GM18519 (cell line): ENCODE measurements at regions not wholly inside any gene's neighbourhood (a gene's known extent, or its start where the extent isn't known, plus 50 kb on each side); places are given as distances from the start of the nearest gene placed in this dataset.

ENCODE experiments used
- ATAC-seq: cut with Tn5 transposase; IDR thresholded peaks from one replicate; pipeline ENCODE4 v1.9.1; 2021; ENCODE audit warnings: mild to moderate bottlenecking, moderate library complexity; ENCODE audit not compliant: unreplicated experiment, low FRiP score

DNA sequence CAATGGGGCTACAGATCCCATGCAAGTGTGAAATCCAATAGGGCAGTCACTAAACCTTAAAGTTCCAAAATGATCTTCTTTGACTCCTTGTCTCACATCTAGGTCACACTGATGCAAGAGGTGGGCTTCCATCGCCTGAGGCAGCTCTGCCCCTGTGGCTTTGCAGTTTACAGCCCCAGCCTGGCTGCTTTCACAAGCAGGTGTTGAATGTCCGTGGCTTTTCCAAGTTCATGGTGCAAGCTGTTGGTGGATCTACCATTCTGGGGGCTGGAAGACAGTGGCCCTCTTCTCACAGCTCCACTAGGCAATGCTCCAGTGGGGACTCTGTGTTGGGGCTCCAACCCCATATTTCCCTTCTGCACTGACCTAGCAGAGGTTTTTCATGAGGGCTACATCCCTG lies 68.5 kb upstream of the PRR20G start:
- no peak for ATAC-seq

GRCh38 chr3:127354761-127355160 lies 66.9 kb upstream of the PRR20G start:
- no peak for ATAC-seq

GRCh38 chr3:127352612-127353011 lies 64.8 kb upstream of the PRR20G start:
- no peak for ATAC-seq

DNA sequence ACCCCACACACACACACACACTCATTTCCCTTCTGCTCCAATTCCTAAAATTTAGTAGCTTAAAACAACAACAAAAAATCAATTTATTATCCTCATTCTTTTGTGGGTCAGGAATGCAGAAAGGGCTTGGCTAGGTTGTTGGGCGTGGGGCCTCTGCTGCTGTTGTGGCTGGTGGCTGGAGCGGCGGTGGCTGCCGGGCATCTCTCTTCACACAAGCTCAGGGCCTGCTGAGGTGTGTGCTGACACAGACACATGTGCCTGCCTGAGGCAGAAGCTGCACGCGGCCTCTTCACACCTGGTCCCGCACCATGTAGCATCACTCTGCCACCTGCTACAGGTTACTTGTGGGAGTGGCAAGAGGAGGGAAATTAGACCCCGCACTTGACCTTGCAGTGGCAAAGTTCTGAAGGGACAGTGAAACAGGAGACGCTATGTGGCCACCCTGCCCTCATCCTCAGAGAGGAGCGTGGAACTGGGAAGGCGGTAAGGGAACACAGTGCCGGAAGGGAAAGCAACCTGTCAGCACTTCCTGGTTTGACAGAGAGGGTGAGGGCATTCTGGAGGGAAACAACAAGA lies 64.0 kb upstream of the PRR20G start:
- no peak for ATAC-seq

- ATAC-seq: no peak
These were observed 63.5 kb upstream of the PRR20G start for GRCh38 chr3:127351321-127351720.

DNA sequence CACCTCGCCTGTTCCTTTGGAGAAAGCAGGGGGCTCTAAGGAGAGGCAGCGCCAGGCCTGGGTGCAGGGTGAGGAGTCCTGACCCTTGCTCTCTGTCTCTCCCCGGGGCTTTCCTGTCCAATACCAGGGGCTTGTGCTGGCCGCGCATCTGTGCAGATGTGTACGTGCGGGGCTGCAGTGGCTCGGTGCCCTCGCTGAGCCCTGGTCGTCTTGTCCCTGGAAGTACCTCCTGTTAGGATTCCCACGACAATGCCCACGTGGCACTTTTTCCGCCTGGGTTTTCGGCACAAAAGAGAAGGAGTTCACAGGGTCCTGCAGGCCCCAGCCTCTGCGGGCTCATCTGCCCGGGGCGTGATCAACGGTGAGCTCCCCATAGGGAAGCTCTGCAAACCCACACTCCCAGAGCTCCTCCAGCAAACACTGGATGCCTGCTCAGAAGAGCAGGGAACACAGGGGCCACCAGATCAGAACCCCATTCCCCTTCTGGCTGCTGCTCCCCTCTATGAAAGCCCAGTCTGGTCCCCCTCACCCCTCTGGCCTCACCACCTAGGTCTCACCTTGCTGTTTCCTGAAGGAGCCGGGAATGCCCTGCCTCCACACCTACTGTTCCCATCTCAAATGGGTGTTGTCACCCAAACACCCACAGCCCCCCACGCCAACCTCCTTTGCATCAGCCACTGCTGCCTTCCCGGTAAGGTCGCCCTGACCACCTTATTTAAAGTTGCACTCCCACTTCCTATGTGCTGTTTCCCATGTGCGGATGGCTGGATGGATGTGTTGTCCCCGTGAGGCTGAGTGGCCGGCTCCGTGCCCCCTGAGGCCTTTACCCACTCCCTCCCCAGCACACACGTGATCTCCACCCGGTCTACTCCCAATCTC lies 62.6 kb upstream of the PRR20G start:
- ATAC-seq: no peak

DNA sequence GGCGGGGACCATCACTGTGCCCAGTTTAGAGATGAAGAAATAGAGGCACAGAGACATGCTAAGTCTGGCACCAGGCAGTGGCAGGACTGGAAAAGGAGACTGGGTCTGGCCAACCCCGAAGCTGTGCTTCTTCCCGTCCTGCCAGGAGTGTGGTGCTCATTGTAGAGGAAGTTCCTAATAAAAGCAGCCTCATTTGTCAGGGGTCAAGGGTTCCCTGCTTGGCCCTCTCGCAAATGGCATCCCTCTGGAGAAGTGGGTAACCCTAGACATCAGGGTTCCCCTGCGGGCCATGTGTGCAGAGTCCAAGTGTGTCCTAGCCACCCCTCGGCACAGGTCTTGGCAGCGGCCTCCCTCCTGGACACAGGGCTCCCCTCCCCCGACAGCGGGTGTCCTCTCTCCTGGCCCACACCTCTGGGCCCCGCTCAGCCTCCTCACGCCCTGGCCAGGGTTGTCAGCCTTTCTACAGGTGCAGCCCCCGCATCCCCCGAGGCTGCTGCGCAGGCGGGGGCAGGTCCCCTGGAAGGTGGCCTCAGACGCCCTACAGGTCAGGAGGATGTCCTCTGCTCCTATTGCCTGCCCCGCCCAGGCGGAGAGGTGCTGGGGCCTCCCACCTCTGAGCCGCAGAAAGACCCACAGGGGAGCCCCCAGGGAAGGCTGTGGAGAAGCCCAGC lies 61.8 kb upstream of the PRR20G start:
- ATAC-seq: no peak

GRCh38 chr3:127342735-127343134 lies 54.9 kb upstream of the PRR20G start:
- no peak for ATAC-seq

- no peak for ATAC-seq
These were observed 52.3 kb upstream of the PRR20G start for GRCh38 chr3:127339928-127340861.

GRCh38 chr3:127339016-127339415 lies 51.2 kb upstream of the PRR20G start:
- ATAC-seq: no peak

DNA sequence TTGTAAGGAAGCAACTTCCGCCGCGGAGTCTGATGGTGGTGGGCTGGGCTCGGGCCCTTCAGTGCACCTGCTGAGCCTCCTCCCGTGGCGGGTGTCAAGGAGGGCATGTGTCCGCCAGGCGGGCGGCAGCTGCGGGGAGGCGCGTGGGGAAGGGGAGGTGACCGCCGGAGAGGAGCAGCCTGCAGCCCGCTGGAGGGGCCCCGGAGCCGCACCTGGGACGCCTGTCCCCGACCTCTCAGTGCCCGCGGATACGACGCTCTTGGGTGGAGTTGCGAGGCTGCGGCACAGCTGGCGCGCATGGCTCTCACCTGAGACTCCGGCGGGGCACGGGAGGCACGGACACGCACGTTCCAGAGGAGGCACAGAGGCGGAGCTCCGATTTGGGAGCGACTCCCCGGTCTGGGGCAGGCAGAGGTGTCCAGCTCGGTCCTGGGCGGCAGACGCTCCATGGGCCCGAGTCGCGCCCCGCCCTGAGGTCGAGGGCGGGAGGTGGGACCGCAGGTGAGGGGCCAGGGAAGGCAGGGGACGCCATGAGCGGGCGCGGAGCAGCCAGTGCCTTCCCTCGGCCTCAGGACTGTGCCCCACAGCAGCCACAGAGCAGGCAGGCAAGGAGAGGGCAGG lies 50.2 kb upstream of the PRR20G start:
- ATAC-seq: no peak
